ENCODE measurements at regions not wholly inside any gene's neighbourhood (a gene's known extent, or its start where the extent isn't known, plus 50 kb on each side); places are given as distances from the start of the nearest gene placed in this dataset.

DNA sequence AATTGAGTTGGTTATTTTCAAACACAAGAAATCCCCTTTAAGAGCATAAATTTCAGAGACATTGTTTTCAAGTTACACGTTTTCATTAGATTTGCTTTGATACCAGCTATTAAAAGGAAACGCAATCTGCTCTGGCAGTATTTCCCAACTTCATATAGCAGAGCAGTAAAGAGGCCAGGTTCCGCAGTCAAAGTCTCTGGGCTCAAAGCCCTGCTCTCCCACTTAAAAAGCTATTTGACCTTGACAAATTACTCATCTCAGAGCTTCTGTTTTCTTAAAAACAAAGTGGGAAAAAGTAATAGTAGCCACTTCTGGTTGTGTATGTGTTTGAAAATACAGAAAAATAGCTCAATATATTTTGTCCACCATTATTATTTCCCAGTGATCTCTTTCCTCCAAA is 89.7 kb upstream of the CDYL2 start:
- no peak for TF ChIP-seq CTCF (IDR thresholded peaks at IDR 0.05)
- no peak for TF ChIP-seq ZFX (IDR thresholded peaks at IDR 0.05; ENCODE audit: borderline replicate concordance)

Data from 22Rv1 (cell line).